CD14-positive monocyte (primary cell): ENCODE measurements at regions not wholly inside any gene's neighbourhood (a gene's known extent, or its start where the extent isn't known, plus 50 kb on each side); places are given as distances from the start of the nearest gene placed in this dataset.

Experiments
- DNase-seq, 3 donors: peaks; one replicate each; pipeline ENCODE4 v3.0.0-alpha.2; 2011 to 2022
- H2AFZ ChIP-seq: 2 replicates; pipeline ENCODE4 v1.6.0; 2012; ENCODE audit warnings: mild to moderate bottlenecking, low read depth, low read length, inconsistent platforms; ENCODE audit not compliant: insufficient read depth, poor library complexity, severe bottlenecking
- H3K27ac ChIP-seq, 2 donors: 1 replicate in 1 of 2; 2 replicates in 1 of 2; pipeline ENCODE4 v1.5.1; 2012 to 2013; ENCODE audit warnings: low read length in 2 of 2, control low read depth in 1 of 2, inconsistent platforms in 1 of 2, low read depth in 1 of 2, mild to moderate bottlenecking in 1 of 2
- H3K27me3 ChIP-seq, 2 donors: one replicate each; pipeline versions ENCODE4 v1.6.0 to v1.6.1; 2011 to 2013; ENCODE audit warnings: low read length in 2 of 2; ENCODE audit not compliant: control insufficient read depth in 2 of 2, insufficient read depth in 2 of 2
- H3K36me3 ChIP-seq, 2 donors: replicated peaks in 1 of 2; 1 replicate in 1 of 2; 2 replicates in 1 of 2; pipeline versions ENCODE4 v1.5.1 to v1.6.1; 2012 to 2013; ENCODE audit warnings: low read length in 2 of 2, control low read depth in 1 of 2, inconsistent platforms in 1 of 2, mild to moderate bottlenecking in 1 of 2; ENCODE audit not compliant: insufficient read depth in 2 of 2, control insufficient read depth in 1 of 2
- H3K4me1 ChIP-seq, 2 donors: 1 replicate in 1 of 2; 2 replicates in 1 of 2; pipeline versions ENCODE4 v1.5.1 to v1.6.1; 2012 to 2013; ENCODE audit warnings: low read length in 2 of 2, control low read depth in 1 of 2, inconsistent platforms in 1 of 2, mild to moderate bottlenecking in 1 of 2, moderate library complexity in 1 of 2; ENCODE audit not compliant: insufficient read depth in 2 of 2, control insufficient read depth in 1 of 2
- H3K4me2 ChIP-seq: replicated peaks from 2 replicates; pipeline ENCODE3; 2012; ENCODE audit warnings: low read length, moderate library complexity, mild to moderate bottlenecking; ENCODE audit not compliant: poor library complexity, severe bottlenecking; ENCODE audit errors: extremely low read depth
- H3K4me3 ChIP-seq, 3 experiments: fragments of 200-600 bp in 1 of 3; sonication (generic) in 1 of 3; replicated peaks in 1 of 3; 1 replicate in 2 of 3; 2 replicates in 1 of 3; pipeline ENCODE4 v1.5.1; 2011 to 2013; ENCODE audit warnings: low read length in 3 of 3, mild to moderate bottlenecking in 3 of 3, control low read depth in 2 of 3, low read depth in 2 of 3, inconsistent platforms in 1 of 3, moderate library complexity in 1 of 3
- H3K79me2 ChIP-seq: 2 replicates; pipeline ENCODE4 v1.6.0; 2012; ENCODE audit warnings: mild to moderate bottlenecking, control low read depth, inconsistent platforms, low read length, moderate library complexity; ENCODE audit not compliant: insufficient read depth
- H3K9ac ChIP-seq: 2 replicates; pipeline ENCODE4 v1.6.0; 2017; ENCODE audit warnings: low read length, mild to moderate bottlenecking; ENCODE audit not compliant: insufficient read depth, poor library complexity, severe bottlenecking
- H3K9me3 ChIP-seq, 2 donors: replicated peaks in 1 of 2; 1 replicate in 1 of 2; 2 replicates in 1 of 2; pipeline versions ENCODE4 v1.5.1 to v1.6.1; 2012 to 2013; ENCODE audit warnings: low read length in 2 of 2, control low read depth in 1 of 2; ENCODE audit not compliant: control insufficient read depth in 1 of 2, insufficient read depth in 1 of 2
- H4K20me1 ChIP-seq: 2 replicates; pipeline ENCODE4 v1.6.0; 2012; ENCODE audit warnings: mild to moderate bottlenecking, low read length, control low read depth, moderate library complexity; ENCODE audit not compliant: insufficient read depth
- H3K27ac Mint-ChIP-seq, 7 donors: one replicate each; pipeline ENCODE4 v1.8.0; 2020; ENCODE audit warnings: mild to moderate bottlenecking in 7 of 7, mixed read lengths in 7 of 7, moderate library complexity in 6 of 7, inconsistent platforms in 2 of 7
- H3K27me3 Mint-ChIP-seq, 3 donors: one replicate each; pipeline ENCODE4 v1.8.0; 2021 to 2022; ENCODE audit warnings: low read depth in 3 of 3, mild to moderate bottlenecking in 3 of 3, mixed read lengths in 3 of 3, moderate library complexity in 3 of 3, inconsistent platforms in 1 of 3
- H3K36me3 Mint-ChIP-seq, 2 donors: one replicate each; pipeline ENCODE4 v1.8.0; 2020; ENCODE audit warnings: mixed read lengths in 2 of 2, inconsistent platforms in 1 of 2, mild to moderate bottlenecking in 1 of 2
- H3K4me1 Mint-ChIP-seq: one replicate; pipeline ENCODE4 v1.8.0; 2020; ENCODE audit warnings: mild to moderate bottlenecking, mixed read lengths
- H3K4me3 Mint-ChIP-seq, 2 donors: one replicate each; pipeline ENCODE4 v1.8.0; 2020; ENCODE audit warnings: mild to moderate bottlenecking in 2 of 2, mixed read lengths in 2 of 2, moderate library complexity in 1 of 2
- H3K9me3 Mint-ChIP-seq, 7 donors: one replicate each; pipeline ENCODE4 v1.8.0; 2020 to 2022; ENCODE audit warnings: mixed read lengths in 7 of 7, mild to moderate bottlenecking in 6 of 7, moderate library complexity in 6 of 7, inconsistent platforms in 2 of 7
- CTCF ChIP-seq: fragments of 200-600 bp; IDR thresholded peaks from one replicate; pipeline ENCODE4 v1.8.0; 2022; ENCODE audit warnings: antibody characterized with exemption, mild to moderate bottlenecking
- WGBS: methylation state at CpG from one replicate; pipeline ENCODE4 v1.1.5; 2013; ENCODE audit warnings: missing lambda C conversion rate; ENCODE audit not compliant: insufficient coverage; 5-methylcytosine and 5-hydroxymethylcytosine counted together
- intact Hi-C, 2 donors: fragments of 100-400 bp; cut with micrococcal nuclease; formaldehyde crosslinking; loops; one replicate each; pipeline versions ENCODE4 v1.15.0 to v1.15.1; 2023

GRCh38 chr1:220331318-220331717, 59.1 kb upstream of the RAB3GAP2 start:
- intact Hi-C loops: no loop called here
- WGBS: no CpG with 5 or more reads among the region's 1 CpG
- no peaks in the 10 kb centered on the region for H3K27me3 ChIP-seq
- H3K4me1 ChIP-seq: peaks cover 2 to 4% of the 10 kb centered on the region in 2 donors
- no peak for DNase-seq
- H3K27me3 Mint-ChIP-seq: peaks cover 0 to 4% (median 2%) of the 10 kb centered on the region in 3 donors
- H3K4me2 ChIP-seq: no peak overlapping the region
- TF ChIP-seq CTCF: no peak
- no peak overlapping the region for H3K4me3 Mint-ChIP-seq
- H3K36me3 Mint-ChIP-seq: no peaks in the 10 kb centered on the region
- no peak overlapping the region for H3K27ac ChIP-seq
- H3K9me3 Mint-ChIP-seq: no peaks in the 10 kb centered on the region
- no peaks in the 10 kb centered on the region for H4K20me1 ChIP-seq
- no peaks in the 10 kb centered on the region for H3K9me3 ChIP-seq
- H3K4me1 Mint-ChIP-seq: peaks cover 13% of the 10 kb centered on the region
- H3K36me3 ChIP-seq: no peaks in the 10 kb centered on the region
- no peaks in the 10 kb centered on the region for H3K79me2 ChIP-seq
- no peak overlapping the region for H3K4me3 ChIP-seq
- peak overlapping the region; percentile 44 for H2AFZ ChIP-seq
- no peak overlapping the region for H3K9ac ChIP-seq
- no peak overlapping the region for H3K27ac Mint-ChIP-seq

GRCh38 chr1:220330265-220330664, 58.0 kb upstream of the RAB3GAP2 start:
- Mint-ChIP-seq H3K4me1 (peaks cover 13% of the 10 kb centered on the region), H3K36me3 (no peaks in the 10 kb centered on the region), H3K27ac (peak overlapping the region in 1 of 7 donors; percentile 84), H3K27me3 (peaks cover 0 to 4% (median 2%) of the 10 kb centered on the region in 3 donors), H3K4me3 (no peak overlapping the region), H3K9me3 (no peaks in the 10 kb centered on the region)
- peak; percentile 20 to 26 (median 22) for DNase-seq
- intact Hi-C loops: no loop called here
- H3K9me3 ChIP-seq: no peaks in the 10 kb centered on the region
- no peak for TF ChIP-seq CTCF
- peak overlapping the region; percentile 44 for H2AFZ ChIP-seq
- H3K9ac ChIP-seq: no peak overlapping the region
- H3K4me3 ChIP-seq: no peak overlapping the region
- no peaks in the 10 kb centered on the region for H3K79me2 ChIP-seq
- WGBS: no CpG with 5 or more reads among the region's 3 CpGs
- no peaks in the 10 kb centered on the region for H4K20me1 ChIP-seq
- no peak overlapping the region for H3K4me2 ChIP-seq
- H3K36me3 ChIP-seq: no peaks in the 10 kb centered on the region
- H3K27me3 ChIP-seq: no peaks in the 10 kb centered on the region
- no peak overlapping the region for H3K27ac ChIP-seq
- peaks cover 2 to 4% of the 10 kb centered on the region in 2 donors for H3K4me1 ChIP-seq
